Heart left ventricle (tissue), 16 donors: ENCODE measurements at regions not wholly inside any gene's neighbourhood (a gene's known extent, or its start where the extent isn't known, plus 50 kb on each side); places are given as distances from the start of the nearest gene placed in this dataset.

Source experiments
- ATAC-seq, 4 donors: fragments of 200-7000 bp; cut with Tn5 transposase; one replicate each; pipeline ENCODE4 v1.9.1; 2020 to 2022; ENCODE audit warnings: moderate library complexity in 4 of 4, mild to moderate bottlenecking in 3 of 4, moderate number of reproducible peaks in 1 of 4
- DNase-seq, 5 donors: peaks; one replicate each; pipeline ENCODE4 v3.0.0-alpha.2; 2020
- H3K27ac ChIP-seq, 12 donors: fragments of 200-600 bp; sonication (generic) in 4 of 12; one replicate each; pipeline versions ENCODE4 v1.5.0 to v1.8.0; 2016 to 2022; ENCODE audit warnings: mild to moderate bottlenecking in 2 of 12
- H3K27me3 ChIP-seq, 9 donors: fragments of 200-600 bp; sonication (generic) in 2 of 9; one replicate each; pipeline versions ENCODE4 v1.5.1 to v1.8.0; 2016 to 2022; ENCODE audit warnings: mild to moderate bottlenecking in 3 of 9
- H3K36me3 ChIP-seq, 9 donors: fragments of 200-600 bp; sonication (generic) in 2 of 9; one replicate each; pipeline versions ENCODE4 v1.5.0 to v1.8.0; 2018 to 2022; ENCODE audit warnings: mild to moderate bottlenecking in 2 of 9
- H3K4me1 ChIP-seq, 12 donors: fragments of 200-600 bp; sonication (generic) in 4 of 12; one replicate each; pipeline versions ENCODE4 v1.5.0 to v1.8.0; 2016 to 2022; ENCODE audit warnings: mild to moderate bottlenecking in 3 of 12
- H3K4me3 ChIP-seq, 12 donors: fragments of 200-600 bp; sonication (generic) in 4 of 12; one replicate each; pipeline versions ENCODE4 v1.5.0 to v1.8.0; 2017 to 2022; ENCODE audit warnings: mild to moderate bottlenecking in 9 of 12, moderate library complexity in 4 of 12
- H3K9me3 ChIP-seq, 12 donors: fragments of 200-600 bp; sonication (generic) in 4 of 12; one replicate each; pipeline versions ENCODE4 v1.5.0 to v1.8.0; 2016 to 2022; ENCODE audit warnings: mild to moderate bottlenecking in 1 of 12
- POLR2A ChIP-seq, 2 donors: fragments of 450-650 bp; IDR thresholded peaks; one replicate each; pipeline ENCODE4 v1.6.1; 2017; ENCODE audit warnings: antibody characterized with exemption in 2 of 2, mild to moderate bottlenecking in 2 of 2, moderate library complexity in 2 of 2
- WGBS, 4 donors: extraction: QIAGEN DNeasy Blood & Tissue Kit in 2 of 4; methylation state at CpG; one replicate each; pipeline versions ENCODE4 v1.1.5 to v1.1.7; 2013 to 2018; 5-methylcytosine and 5-hydroxymethylcytosine counted together
- intact Hi-C, 10 donors: fragments of 100-400 bp; cut with DNase I; formaldehyde crosslinking; loops; one replicate each; pipeline versions ENCODE4 v1.11.1 to v1.14.2; 2022
- TF ChIP-seq, protein P1 (sequence below), 12 donors: fragments of 200-600 bp; sonication (generic) in 4 of 12; IDR thresholded peaks; one replicate each; pipeline versions ENCODE4 v1.5.0 to v1.8.0; 2018 to 2022; ENCODE audit warnings: antibody characterized with exemption in 12 of 12, mild to moderate bottlenecking in 5 of 12
- donor health status: ischemic (EF 13 %, LVEDD 7.1; RV severe dilation, severe dysfunction).
- donor health status: healthy with polysubstance abuse.
- donor health status: DM: no; HTN: yes; CAD: no.
- donor health status: DM: no; HTN: no; CAD: no.
- donor health status: ischemic (EF 25% LVEDD 6.9; RV normal size, moderate dysfunction).
- donor health status: ischemic (EF 25% LVEDD 5.7; RV mildly dilated, moderate dysfunction).
- donor health status: healthy.
- donor health status: DM: yes; HTN: yes; CAD: no.
- donor health status: ischemic (EF 35%, LVEDD 5.7; RV mildly dilated, moderate dysfunction).
- donor health status: nonischemic (EF 11% LVEDD 7.7; RV severe dilation, severe dysfunction).
- donor health status: DM: yes; HTN: yes; CAD: no.
- donor health status: PGD.
- donor health status: ischemic (EF 29% LVEDD 5.4; RV normal size, mild dysfunction).
- donor health status: nonischemic (EF 23%, LVEDD 6.1; RV moderate dilation, normal function).

GRCh38 chr2:191567206-191567605 is 110.7 kb upstream of the NABP1 start:
- H3K9me3 ChIP-seq, result no peaks in the 10 kb centered on the region
- H3K27ac ChIP-seq, result no peak overlapping the region
- H3K27me3 ChIP-seq, result peaks cover 0 to 5% (median 0%) of the 10 kb centered on the region in 9 donors
- no peak overlapping the region for H3K4me3 ChIP-seq
- no peaks in the 10 kb centered on the region for H3K36me3 ChIP-seq
- intact Hi-C loops, result loop anchor here in 8 of 10 donors (2.0 to 10.0 kb wide), 5 partner anchors 110 to 238 kb away; partner anchors contain the start of gene NABP1 (in 1 of the 8)
- H3K4me1 ChIP-seq, result peaks cover 0 to 26% (median 0%) of the 10 kb centered on the region in 12 donors
- DNase-seq (no peak), ATAC-seq (no peak)
- TF ChIP-seq, protein P1, sequence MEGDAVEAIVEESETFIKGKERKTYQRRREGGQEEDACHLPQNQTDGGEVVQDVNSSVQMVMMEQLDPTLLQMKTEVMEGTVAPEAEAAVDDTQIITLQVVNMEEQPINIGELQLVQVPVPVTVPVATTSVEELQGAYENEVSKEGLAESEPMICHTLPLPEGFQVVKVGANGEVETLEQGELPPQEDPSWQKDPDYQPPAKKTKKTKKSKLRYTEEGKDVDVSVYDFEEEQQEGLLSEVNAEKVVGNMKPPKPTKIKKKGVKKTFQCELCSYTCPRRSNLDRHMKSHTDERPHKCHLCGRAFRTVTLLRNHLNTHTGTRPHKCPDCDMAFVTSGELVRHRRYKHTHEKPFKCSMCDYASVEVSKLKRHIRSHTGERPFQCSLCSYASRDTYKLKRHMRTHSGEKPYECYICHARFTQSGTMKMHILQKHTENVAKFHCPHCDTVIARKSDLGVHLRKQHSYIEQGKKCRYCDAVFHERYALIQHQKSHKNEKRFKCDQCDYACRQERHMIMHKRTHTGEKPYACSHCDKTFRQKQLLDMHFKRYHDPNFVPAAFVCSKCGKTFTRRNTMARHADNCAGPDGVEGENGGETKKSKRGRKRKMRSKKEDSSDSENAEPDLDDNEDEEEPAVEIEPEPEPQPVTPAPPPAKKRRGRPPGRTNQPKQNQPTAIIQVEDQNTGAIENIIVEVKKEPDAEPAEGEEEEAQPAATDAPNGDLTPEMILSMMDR (IDR thresholded peaks at IDR 0.05), result no peak
- TF ChIP-seq POLR2A (IDR thresholded peaks at IDR 0.05), result no peak
- 94 to 97% (median 95%) methylated on average over 3 of the region's 3 CpGs for WGBS, 4 donors

- WGBS, 4 donors, result 65 to 89% (median 87%) methylated on average over 2 of the region's 2 CpGs
- H3K9me3 ChIP-seq, result no peaks in the 10 kb centered on the region
- TF ChIP-seq POLR2A (IDR thresholded peaks at IDR 0.05), result no peak
- TF ChIP-seq, protein P1 (IDR thresholded peaks at IDR 0.05), result no peak
- peaks cover 0 to 27% (median 0%) of the 10 kb centered on the region in 12 donors for H3K4me1 ChIP-seq
- H3K27me3 ChIP-seq, result peaks cover 0 to 5% (median 0%) of the 10 kb centered on the region in 9 donors
- intact Hi-C loops, result loop anchor here in 5 of 10 donors (5.0 to 10.0 kb wide), 4 partner anchors 108 to 236 kb away; partner anchors contain the start of gene NABP1 (in 1 of the 5)
- H3K36me3 ChIP-seq, result no peaks in the 10 kb centered on the region
- DNase-seq (no peak), ATAC-seq (no peak)
- H3K4me3 ChIP-seq, result no peak overlapping the region
- no peak overlapping the region for H3K27ac ChIP-seq
Observed at GRCh38 chr2:191569025-191569424, 108.9 kb upstream of the NABP1 start.

- ATAC-seq (peak in 3 of 4 donors; percentile 57 to 79 (median 66)), DNase-seq (no peak)
- peaks cover 0 to 20% (median 0%) of the 10 kb centered on the region in 12 donors for H3K4me1 ChIP-seq
- TF ChIP-seq, protein P1 (IDR thresholded peaks at IDR 0.05), result peak in 3 of 12 donors; percentile 15 to 33 (median 17)
- no peak for TF ChIP-seq POLR2A (IDR thresholded peaks at IDR 0.05)
- H3K36me3 ChIP-seq, result no peaks in the 10 kb centered on the region
- H3K4me3 ChIP-seq, result peak overlapping the region in 9 of 12 donors; percentile 14 to 44 (median 31)
- WGBS, 4 donors, result 24 to 31% (median 26%) methylated on average over 6 of the region's 6 CpGs
- H3K27me3 ChIP-seq, result peaks cover 0 to 5% (median 0%) of the 10 kb centered on the region in 9 donors
- intact Hi-C loops, result no loop called here
- no peaks in the 10 kb centered on the region for H3K9me3 ChIP-seq
- peak overlapping the region in 1 of 12 donors; percentile 71 for H3K27ac ChIP-seq
Observed at GRCh38 chr2:191571163-191571769, 106.7 kb upstream of the NABP1 start.

DNA sequence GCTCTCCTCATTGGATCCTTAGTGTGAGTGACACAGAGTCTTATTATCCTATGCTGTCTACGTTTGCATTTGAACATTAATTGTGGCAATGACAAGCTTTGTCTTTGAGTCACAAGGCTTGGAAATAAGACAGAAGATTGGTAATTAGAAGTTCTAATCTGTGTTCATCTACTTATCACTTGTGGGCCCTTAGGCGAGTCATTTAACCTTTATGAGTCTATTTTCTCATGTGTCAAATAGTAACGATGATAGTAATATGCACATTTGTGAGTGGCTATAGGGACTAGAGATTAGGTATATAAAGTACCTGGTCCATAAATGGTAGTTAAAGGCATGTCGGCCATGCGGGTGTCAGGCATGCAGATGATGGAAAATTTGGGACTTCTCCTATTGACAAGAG is 105.6 kb upstream of the NABP1 start:
- ATAC-seq (no peak), DNase-seq (no peak)
- intact Hi-C loops, result no loop called here
- TF ChIP-seq, protein P1 (IDR thresholded peaks at IDR 0.05), result no peak
- TF ChIP-seq POLR2A (IDR thresholded peaks at IDR 0.05), result no peak
- no peaks in the 10 kb centered on the region for H3K36me3 ChIP-seq
- peaks cover 0 to 5% (median 0%) of the 10 kb centered on the region in 9 donors for H3K27me3 ChIP-seq
- 92 to 95% (median 92%) methylated on average over 5 of the region's 5 CpGs for WGBS, 4 donors
- peak overlapping the region in 1 of 12 donors; percentile 71 for H3K27ac ChIP-seq
- no peak overlapping the region for H3K4me3 ChIP-seq
- H3K9me3 ChIP-seq, result no peaks in the 10 kb centered on the region
- H3K4me1 ChIP-seq, result peaks cover 0 to 20% (median 0%) of the 10 kb centered on the region in 12 donors
